Keratinocyte (primary cell): ENCODE measurements at regions not wholly inside any gene's neighbourhood (a gene's known extent, or its start where the extent isn't known, plus 50 kb on each side); places are given as distances from the start of the nearest gene placed in this dataset.

Experiments
- CTCF ChIP-seq, 3 experiments: IDR thresholded peaks in 1 of 3; conservative IDR thresholded peaks in 1 of 3; optimal IDR thresholded peaks in 1 of 3; 2 replicates in 2 of 3; 3 replicates in 1 of 3; pipeline versions ENCODE3 to v1.5.1; 2011; ENCODE audit warnings: low read length in 3 of 3, mild to moderate bottlenecking in 3 of 3, moderate library complexity in 2 of 3, control low read depth in 1 of 3, inconsistent platforms in 1 of 3; ENCODE audit not compliant: insufficient read depth in 2 of 3; ENCODE audit errors: extremely low read depth in 1 of 3
- EZH2 ChIP-seq: IDR thresholded peaks from one replicate; pipeline ENCODE4 v1.6.1; 2012; ENCODE audit warnings: inconsistent platforms, mild to moderate bottlenecking, low read length, moderate library complexity

GRCh38 chr20:54710341-54710740 lies 234.9 kb downstream of the DOK5 start:
- no peak for TF ChIP-seq CTCF (optimal IDR thresholded peaks at IDR 0.05 in 1 of 3, IDR thresholded peaks at IDR 0.05 in 1 of 3, conservative IDR thresholded peaks at IDR 0.05 in 1 of 3; ENCODE audit: extremely low read depth in 1 of 3, insufficient read depth in 2 of 3, low read length in 3 of 3)
- TF ChIP-seq EZH2: no peak
